ENCODE measurements at regions not wholly inside any gene's neighbourhood (a gene's known extent, or its start where the extent isn't known, plus 50 kb on each side); places are given as distances from the start of the nearest gene placed in this dataset.
A peak's percentile ranks its signal among the peaks of the same experiment; 100 is the strongest.

DNA sequence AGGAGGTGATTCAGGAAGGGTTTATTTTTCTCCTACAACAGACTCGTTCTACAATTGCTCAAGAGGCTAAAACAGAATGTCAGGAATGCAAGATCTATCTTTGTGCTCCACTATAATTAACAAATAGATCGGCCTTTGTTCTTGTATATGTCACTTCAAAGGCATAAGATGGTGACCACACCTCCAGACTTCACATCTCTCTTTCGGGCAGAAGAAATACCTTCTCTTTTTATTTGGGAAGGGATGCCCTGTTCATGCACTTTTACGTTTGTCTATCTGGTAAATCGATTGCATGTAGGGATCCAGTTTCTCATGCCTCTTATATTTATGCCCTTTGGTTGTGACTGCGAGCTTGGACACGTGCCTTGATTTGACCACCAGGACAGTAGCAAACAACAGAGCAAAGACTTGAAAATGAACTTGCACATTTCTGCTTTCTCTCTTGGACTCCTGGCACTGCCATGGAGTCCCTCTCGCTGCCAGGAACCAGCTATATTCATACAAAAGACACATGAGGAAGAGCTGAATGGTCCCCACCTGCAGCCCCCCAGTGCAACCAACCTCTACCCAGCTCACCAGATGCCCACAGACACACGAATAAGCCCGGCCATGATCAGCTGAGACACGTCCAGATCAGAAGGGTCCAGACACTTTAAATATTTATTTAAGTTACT is 219.8 kb upstream of the STXBP5 start (continued):
- no peak for TF ChIP-seq ARNTL (CRISPR knock-in tag; IDR thresholded peaks at IDR 0.05)
- peak; percentile 57 for TF ChIP-seq FOSL2 (CRISPR knock-in tag; IDR thresholded peaks at IDR 0.05)
- TF ChIP-seq RFXANK (CRISPR knock-in tag; IDR thresholded peaks at IDR 0.05) = no peak
- peak; percentile 77 for TF ChIP-seq CREM (IDR thresholded peaks at IDR 0.05)
- TF ChIP-seq CREM (CRISPR knock-in tag; IDR thresholded peaks at IDR 0.05) = no peak
- TF ChIP-seq, protein P1, sequence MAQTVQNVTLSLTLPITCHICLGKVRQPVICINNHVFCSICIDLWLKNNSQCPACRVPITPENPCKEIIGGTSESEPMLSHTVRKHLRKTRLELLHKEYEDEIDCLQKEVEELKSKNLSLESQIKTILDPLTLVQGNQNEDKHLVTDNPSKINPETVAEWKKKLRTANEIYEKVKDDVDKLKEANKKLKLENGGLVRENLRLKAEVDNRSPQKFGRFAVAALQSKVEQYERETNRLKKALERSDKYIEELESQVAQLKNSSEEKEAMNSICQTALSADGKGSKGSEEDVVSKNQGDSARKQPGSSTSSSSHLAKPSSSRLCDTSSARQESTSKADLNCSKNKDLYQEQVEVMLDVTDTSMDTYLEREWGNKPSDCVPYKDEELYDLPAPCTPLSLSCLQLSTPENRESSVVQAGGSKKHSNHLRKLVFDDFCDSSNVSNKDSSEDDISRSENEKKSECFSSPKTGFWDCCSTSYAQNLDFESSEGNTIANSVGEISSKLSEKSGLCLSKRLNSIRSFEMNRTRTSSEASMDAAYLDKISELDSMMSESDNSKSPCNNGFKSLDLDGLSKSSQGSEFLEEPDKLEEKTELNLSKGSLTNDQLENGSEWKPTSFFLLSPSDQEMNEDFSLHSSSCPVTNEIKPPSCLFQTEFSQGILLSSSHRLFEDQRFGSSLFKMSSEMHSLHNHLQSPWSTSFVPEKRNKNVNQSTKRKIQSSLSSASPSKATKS (CRISPR knock-in tag; IDR thresholded peaks at IDR 0.05) = no peak
- no peak for TF ChIP-seq ADNP (CRISPR knock-in tag; IDR thresholded peaks at IDR 0.05)
- TF ChIP-seq ESRRA (CRISPR knock-in tag; IDR thresholded peaks at IDR 0.05; ENCODE audit: low read depth) = no peak
- TF ChIP-seq ZNF652 (CRISPR knock-in tag; IDR thresholded peaks at IDR 0.05; ENCODE audit: borderline replicate concordance, low read depth) = no peak
- no peak for TF ChIP-seq SNRNP70 (IDR thresholded peaks at IDR 0.05; ENCODE audit: low read depth, low read length)
- TF ChIP-seq, protein P2, sequence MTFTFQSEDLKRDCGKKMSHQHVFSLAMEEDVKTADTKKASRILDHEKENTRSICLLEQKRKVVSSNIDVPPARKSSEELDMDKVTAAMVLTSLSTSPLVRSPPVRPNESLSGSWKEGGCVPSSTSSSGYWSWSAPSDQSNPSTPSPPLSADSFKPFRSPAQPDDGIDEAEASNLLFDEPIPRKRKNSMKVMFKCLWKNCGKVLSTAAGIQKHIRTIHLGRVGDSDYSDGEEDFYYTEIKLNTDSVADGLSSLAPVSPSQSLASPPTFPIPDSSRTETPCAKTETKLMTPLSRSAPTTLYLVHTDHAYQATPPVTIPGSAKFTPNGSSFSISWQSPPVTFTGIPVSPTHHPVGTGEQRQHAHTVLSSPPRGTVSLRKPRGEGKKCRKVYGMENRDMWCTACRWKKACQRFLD (CRISPR knock-in tag; IDR thresholded peaks at IDR 0.05; ENCODE audit: borderline replicate concordance) = no peak
- TF ChIP-seq FIP1L1 (IDR thresholded peaks at IDR 0.05; ENCODE audit: borderline replicate concordance, insufficient read depth, low read depth, low read length) = no peak
- no peak for TF ChIP-seq ZNF607 (CRISPR knock-in tag; IDR thresholded peaks at IDR 0.05; ENCODE audit: borderline replicate concordance)
- TF ChIP-seq ZNF274 (CRISPR knock-in tag; IDR thresholded peaks at IDR 0.05) = no peak
- TF ChIP-seq, protein P3, sequence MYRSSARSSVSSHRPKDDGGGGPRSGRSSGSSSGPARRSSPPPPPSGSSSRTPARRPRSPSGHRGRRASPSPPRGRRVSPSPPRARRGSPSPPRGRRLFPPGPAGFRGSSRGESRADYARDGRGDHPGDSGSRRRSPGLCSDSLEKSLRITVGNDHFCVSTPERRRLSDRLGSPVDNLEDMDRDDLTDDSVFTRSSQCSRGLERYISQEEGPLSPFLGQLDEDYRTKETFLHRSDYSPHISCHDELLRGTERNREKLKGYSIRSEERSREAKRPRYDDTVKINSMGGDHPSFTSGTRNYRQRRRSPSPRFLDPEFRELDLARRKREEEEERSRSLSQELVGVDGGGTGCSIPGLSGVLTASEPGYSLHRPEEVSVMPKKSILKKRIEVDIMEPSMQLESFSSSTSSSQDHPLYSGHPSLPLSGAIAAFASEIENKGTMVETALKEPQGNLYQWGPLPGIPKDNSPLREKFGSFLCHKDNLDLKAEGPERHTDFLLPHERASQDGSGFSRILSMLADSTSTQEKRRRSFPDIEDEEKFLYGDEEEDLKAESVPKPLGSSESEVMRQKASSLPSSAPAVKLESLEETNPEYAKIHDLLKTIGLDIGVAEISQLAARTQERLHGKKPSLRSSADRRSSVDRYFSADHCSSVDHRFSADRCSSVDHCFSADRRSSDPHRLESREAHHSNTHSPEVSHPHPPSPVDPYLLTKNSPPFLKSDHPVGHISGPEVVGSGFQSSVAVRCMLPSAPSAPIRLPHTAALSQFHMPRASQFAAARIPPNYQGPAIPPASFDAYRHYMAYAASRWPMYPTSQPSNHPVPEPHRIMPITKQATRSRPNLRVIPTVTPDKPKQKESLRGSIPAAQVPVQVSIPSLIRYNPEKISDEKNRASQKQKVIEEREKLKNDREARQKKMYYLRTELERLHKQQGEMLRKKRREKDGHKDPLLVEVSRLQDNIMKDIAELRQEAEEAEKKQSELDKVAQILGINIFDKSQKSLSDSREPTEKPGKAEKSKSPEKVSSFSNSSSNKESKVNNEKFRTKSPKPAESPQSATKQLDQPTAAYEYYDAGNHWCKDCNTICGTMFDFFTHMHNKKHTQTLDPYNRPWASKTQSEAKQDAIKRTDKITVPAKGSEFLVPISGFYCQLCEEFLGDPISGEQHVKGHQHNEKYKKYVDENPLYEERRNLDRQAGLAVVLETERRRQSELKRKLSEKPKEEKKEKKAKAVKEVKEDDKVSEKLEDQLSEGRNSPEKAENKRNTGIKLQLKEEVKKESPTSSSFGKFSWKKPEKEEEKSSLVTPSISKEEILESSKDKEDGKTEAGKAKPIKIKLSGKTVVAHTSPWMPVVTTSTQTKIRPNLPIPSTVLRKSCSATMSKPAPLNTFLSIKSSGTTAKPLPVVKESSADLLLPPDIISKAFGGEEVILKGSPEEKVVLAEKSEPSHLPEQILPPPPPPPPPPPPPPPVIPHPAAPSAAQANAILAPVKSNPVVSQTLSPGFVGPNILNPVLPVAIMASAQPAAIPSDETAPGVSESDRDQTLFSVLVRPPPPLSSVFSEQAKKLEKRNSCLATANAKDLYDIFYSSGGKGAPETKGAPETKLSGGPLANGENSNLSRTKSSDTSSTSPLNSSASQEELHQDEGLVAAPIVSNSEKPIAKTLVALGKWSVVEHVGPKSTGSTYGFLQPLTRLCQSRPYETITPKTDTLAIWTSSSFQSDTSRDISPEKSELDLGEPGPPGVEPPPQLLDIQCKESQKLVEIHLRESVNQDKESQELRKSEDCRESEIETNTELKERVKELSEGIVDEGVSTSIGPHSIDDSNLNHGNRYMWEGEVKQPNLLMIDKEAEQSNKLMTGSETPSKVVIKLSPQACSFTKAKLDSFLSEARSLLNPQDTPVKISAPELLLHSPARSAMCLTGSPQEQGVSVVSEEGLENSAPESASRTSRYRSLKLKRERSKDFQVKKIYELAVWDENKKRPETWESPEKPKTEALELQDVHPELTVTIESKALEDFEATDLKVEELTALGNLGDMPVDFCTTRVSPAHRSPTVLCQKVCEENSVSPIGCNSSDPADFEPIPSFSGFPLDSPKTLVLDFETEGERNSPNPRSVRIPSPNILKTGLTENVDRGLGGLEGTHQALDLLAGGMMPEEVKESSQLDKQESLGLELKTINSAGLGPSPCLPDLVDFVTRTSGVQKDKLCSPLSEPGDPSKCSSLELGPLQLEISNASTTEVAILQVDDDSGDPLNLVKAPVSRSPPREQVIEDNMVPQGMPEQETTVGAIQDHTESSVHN (CRISPR knock-in tag; IDR thresholded peaks at IDR 0.05) = no peak
- TF ChIP-seq, protein P4, sequence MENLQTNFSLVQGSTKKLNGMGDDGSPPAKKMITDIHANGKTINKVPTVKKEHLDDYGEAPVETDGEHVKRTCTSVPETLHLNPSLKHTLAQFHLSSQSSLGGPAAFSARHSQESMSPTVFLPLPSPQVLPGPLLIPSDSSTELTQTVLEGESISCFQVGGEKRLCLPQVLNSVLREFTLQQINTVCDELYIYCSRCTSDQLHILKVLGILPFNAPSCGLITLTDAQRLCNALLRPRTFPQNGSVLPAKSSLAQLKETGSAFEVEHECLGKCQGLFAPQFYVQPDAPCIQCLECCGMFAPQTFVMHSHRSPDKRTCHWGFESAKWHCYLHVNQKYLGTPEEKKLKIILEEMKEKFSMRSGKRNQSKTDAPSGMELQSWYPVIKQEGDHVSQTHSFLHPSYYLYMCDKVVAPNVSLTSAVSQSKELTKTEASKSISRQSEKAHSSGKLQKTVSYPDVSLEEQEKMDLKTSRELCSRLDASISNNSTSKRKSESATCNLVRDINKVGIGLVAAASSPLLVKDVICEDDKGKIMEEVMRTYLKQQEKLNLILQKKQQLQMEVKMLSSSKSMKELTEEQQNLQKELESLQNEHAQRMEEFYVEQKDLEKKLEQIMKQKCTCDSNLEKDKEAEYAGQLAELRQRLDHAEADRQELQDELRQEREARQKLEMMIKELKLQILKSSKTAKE (CRISPR knock-in tag; IDR thresholded peaks at IDR 0.05; ENCODE audit: borderline replicate concordance) = no peak; the same call in 1 of the 2 replicates
